HG03159 (cell line): ENCODE measurements at regions not wholly inside any gene's neighbourhood (a gene's known extent, or its start where the extent isn't known, plus 50 kb on each side); places are given as distances from the start of the nearest gene placed in this dataset.

Source experiments
- ATAC-seq: cut with Tn5 transposase; IDR thresholded peaks from one replicate; pipeline ENCODE4 v1.9.1; 2021; ENCODE audit warnings: mild to moderate bottlenecking, moderate library complexity; ENCODE audit not compliant: unreplicated experiment

DNA sequence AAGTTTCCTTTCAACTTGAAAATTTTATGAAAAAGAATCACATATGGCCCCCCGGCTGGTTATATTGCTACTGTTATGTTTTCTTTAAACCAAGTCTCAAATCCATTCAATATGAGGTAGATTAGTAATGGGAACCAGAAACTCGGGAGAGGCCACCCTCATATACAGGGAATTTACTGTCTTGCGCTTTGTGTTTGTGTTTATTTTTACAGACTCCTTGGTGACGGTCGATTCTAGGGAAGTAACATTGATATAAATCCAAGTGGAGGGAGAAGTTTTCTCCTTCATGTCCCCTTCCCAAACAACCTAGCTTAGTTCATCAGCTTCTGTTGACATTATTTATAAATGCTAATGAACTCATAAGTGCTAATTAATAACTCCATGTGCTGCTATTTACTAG, 163.5 kb upstream of the LMO4 start:
- ATAC-seq, result no peak

DNA sequence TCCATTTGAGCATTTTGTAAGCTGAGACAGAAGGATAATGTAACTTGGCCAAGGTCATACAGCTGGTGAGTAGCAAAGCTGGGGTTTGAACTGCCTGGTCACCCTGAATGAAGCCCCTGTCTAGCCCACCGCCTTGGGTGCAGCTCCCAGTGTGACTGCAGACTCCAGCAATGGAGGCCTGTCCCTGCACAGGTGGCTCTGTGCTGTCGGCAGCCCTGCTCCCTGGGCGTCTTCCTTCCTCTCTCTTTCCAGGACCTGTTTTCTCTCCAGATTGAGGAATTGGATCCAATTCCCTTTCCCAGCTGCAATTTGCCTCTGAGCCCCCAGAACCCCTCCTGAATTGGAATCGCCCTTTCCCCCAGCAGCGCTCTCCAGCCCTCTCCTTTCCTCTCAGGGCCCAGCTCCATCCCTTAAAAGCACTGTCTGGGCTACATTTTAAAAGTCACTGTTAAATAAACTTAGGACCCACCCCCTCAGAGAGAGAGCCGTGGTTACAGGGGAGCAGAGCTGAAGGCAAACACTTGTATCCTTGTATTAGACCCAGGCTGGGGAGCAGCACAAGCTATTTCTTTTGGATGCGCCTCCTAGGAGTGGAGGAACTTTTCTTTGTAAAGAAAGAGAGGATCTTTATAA, 161.4 kb upstream of the LMO4 start:
- no peak for ATAC-seq

DNA sequence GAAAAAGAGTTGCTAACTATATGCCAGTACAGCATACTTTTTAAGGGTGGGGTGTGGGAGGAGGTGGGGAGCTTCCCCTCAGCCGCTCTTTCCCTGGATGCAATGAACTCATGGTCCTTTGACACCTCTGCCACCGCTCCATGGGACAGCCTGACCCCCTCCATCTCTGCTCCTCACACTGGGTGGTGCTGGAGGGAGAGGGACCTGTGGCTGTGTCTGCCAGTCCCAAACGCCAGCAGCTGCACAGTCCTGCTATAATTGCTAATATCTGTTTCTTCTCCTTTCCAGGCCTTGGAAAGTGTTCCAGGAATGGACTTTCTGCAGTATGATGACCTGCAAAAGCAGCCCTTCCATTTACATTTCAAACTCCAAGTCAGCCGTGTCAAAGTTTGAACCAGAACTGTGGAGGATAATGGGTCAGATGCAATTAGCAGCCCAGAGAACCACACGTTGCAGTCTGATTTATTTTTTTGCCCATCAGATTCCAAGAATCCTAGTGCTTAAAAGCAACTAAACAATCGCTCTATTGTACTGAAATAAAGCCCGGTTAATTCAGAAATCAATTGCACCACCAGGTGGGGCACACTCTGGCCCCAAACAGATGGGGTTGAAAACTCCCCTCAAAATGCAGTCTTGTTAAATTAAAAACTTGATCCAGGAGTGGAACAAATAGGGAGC, 160.7 kb upstream of the LMO4 start:
- ATAC-seq, result no peak

DNA sequence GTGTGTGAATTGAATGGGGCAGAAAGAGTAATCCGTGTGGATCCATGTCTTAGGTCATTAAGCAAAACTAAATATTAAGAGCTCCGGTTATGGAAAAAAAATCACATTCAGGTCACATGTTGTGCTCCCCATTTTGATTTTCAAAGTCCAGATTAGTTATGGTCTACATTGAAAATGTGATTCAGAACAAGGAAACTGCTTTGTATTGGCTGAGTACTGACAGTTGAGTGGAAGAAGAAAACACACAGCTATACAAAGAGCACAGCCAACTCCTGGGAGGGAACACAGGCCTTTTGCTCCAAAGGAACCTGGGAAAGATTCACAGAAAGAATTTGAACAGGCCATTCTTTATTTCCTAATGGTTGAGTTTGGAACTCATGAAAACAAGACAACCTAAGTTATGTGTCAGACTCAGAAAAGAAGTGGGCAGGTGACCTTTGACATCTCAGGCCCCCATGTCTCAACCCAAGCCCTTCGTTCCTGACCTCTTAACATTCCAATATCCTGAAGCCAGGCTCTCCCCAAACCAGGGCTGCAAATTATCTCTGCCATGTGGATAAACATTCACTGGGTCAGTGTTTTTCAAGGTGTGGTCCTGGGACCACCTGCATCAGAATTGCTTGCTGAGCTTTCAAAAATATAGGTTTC, 159.3 kb upstream of the LMO4 start:
- ATAC-seq, result no peak

DNA sequence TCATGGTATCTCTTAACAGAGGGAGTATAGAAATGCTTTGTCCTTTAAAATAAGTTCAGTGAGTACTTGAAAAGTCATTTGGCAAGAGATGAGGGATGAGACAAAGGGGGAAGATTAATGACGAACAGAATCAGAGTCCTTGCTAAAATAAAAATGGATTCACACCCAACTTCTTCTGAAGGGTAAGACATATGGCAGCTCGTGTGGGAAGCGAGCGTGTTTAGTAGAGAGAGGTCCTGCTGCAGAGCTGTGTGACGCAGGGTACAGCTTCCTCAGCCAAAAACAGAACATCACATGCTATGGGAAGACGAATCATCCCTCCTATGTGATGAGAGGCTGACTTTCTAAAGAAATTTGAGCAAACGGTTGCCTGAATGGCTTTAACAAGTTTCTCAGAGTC, 158.5 kb upstream of the LMO4 start:
- ATAC-seq, result no peak

DNA sequence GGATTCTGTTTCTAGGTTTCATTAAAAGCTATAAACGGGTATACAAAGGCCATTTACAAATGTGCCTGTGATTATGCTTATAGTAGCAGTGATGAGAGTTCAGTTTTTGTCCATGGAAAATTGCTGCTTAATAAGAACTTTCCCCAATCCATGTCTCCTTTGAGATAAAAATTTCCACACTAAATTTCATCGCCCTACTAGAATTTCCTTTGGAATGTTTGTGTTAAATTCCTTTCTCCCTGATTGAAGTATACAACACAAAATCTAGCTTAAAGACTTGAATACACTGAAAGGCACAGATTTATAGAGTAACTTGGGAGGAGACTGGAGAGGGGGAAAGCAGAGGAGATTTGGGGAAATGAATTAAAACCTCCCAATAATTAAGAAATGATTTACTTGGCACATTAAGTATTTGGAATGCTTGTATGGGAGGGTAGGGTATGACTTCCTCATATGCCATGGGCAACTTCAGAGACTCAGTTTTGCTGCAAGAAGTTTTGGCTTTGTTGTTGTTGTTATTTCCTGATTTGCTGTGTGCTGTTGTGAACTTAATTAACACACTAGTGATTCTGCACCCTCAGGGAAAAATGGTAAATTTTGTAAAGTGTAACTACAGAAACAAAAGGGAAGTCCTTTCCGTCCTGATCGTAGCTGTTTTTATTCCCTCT, 157.6 kb upstream of the LMO4 start:
- ATAC-seq, result no peak

DNA sequence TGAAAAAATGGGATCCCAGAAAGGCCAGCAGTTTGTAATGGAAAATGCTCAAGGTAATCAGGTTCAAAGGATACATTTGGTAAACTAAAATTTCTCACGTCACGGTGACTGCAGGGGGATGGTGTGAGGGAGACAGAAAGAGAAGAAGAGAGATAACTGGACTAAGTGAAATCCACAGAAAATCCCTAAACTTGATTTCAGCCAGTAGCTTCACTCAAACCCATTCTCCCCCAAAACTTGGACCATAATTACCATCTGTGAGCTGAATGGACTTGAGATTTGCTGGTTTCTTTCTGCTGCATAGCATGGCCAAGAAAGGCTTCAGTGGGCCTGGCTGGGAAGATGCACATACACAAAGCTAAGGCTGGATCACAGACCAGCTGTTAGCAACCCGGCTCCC, 155.4 kb upstream of the LMO4 start:
- ATAC-seq, result no peak

DNA sequence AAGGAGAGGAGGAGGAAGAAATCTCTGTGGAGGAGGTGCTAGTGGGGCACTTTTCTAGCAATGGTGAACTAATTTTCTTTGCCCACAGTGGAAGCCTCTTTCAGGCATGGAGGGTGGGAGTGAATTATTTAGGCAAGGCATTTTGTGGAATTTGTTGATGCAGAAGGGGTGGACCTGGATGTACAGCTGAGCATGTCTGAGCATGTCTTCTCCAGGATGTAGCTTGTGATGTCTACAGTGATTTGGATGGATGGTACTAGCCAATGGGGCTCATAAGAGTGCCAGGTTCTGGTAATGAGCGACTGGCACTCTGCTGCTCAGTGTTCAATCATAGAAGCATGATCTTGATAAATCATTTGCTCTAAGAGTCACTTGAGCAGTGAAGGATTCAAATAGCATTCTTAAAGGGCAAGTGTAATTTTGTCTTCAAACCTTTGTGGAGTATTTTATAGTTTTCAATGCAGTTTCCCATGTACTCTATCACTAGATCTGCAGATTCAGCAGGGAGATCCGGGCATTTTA, 153.9 kb upstream of the LMO4 start:
- ATAC-seq, result no peak

DNA sequence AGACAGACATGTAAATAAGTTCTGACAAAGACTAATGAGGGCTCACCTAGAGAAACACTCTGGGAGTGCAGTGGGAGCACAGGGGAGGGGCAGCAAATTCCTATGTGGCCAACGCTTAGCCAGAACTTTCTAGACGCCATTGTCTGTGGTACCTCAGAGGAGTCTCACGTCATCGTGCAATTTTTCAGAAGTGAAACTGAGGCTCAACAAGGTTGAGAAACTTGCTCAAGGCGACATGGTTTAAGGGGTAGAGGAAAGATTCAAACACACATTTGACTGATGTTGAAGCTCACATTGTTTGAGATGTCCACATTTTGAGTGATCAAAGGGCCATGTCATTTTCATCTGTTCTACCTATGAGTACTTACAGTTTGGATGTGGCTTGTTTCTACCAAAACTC, 152.6 kb upstream of the LMO4 start:
- no peak for ATAC-seq

DNA sequence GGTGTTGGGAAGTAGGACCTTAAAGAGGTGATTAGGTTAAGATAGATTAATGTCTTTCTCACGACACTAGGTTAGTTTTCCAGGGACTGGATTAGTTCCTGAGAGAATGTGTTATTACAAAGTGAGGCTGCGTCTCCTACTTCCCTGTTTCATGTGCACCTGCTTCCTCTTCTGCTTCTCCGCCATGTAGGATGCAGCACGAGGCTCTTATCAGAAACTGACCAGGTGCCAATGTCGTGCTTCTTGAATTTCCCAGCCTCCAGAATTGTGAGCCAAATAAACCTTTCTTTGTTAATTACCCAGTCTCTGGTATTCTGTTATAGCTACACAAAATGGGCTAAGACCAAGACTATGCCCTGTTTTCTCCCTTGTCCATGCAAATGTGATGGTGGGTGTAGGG, 152.2 kb upstream of the LMO4 start:
- ATAC-seq, result no peak

DNA sequence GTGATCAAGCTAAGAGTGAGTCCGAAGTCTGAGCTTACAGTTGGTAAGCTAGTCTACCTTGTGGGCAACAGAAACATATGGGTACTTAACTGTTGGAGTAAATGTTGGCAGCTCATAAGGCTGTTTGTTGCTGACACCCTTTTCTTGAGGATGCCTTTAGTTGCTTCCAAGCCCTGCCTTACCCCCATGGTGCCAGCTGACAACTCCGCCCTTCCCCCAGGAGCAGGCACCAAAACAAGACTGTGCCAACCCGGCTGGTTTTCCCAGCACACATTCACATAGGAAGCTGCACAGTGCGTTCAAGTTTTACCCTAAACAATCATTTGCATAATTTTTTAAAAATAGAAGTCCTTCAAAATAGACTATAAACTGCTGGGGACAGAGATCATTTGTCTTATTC, 150.2 kb upstream of the LMO4 start:
- no peak for ATAC-seq

DNA sequence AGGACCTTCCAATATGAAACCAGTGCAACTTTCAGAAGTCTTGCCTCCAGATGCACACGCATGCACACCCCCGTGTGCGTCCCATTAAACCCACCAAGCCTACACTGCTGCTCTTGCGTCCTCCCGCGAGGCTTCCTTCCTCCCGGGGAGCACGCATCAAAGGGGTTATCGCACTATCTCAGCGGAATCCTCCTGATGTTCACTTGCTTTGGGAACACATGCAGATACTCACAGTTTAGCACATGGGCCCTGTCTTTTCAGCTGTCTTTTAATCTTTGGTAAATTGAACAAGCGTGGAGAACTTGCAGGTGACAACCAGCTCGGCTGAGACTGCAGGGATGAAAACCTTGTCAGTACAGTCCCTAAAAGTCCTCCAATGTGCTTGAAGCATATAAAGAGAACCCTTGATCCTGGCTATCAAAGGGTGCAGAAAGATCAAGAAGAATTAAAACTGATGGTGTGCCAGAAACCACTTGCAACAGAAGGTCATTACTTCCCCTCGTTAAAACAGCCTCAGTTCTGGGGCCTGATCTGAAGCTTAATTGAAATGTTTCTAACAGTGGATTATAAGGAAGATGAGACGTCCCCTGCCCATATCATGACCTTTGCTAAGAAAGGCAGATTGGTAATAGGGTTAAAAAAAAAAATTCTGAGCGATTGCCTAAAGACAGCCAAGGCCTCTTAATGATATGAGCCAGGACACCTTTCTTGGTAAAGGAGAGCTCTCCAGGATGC, 149.4 kb upstream of the LMO4 start:
- no peak for ATAC-seq

DNA sequence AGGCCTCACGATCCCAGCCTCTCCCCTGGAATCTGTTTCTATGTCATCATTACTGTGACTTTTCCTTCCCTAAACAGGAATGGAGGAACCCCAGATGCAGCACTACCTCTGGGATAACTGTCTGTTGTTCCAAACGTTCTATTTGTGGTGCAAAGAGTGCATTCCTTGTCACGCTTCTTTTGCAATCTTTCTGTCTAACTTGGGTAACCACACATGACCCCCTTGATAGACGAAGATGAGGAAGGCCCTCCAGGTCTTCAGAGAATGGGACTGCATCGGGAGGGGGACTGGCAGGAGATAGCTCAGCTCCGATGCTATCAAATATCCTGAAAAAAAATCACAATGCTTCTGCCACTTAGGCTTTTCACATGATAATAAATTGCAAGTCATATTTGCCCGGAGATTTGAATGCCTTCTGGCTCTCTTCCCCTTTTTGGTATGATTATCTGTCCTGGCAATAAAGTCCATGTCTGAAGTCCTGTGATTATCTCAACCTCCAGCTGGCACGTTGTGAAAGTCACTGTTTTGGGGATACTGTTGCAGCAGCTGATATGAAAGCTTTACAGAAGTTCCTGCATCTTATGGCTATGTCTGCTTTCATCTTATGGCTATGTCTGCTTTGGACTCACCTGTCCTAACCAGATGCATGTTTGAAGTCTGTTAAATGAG, 148.7 kb upstream of the LMO4 start:
- ATAC-seq, result no peak

DNA sequence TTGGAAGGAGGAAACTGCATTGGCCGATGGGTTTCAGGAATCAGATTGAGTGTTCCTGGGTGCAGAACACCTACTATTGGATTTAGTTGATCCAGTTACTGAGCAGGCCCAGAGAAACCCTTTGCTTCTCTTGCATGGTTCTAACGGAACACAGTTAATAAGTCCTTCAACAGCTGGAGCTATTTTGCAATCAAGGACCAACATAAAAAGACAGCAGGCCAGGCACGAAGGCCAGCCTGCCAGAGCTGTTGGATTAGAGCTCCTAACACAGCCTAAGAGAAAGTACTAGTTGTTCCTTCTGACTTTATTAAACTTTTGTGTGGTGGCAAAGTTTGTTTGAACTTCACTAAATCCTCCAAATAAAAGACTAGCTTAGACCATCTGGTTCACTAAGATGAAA, 148.0 kb upstream of the LMO4 start:
- ATAC-seq, result no peak

DNA sequence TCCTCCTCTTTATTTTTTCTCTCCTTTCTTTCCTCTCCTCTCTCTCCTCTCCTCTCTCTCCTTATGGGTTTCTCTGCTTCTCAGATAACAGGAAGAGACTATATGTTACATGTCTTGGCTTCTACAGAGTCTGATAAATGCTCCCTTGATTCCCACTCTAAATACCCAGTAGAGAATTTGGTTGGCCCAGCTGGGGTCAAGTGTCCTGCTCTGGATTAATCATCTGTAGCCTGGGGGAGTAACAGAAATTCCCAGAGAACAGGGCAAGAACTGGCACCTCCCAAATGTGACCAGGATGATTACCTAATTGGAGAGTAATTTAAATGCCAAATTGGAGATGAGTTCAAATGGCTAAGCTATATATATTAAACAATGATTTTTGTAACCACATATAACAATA, 146.1 kb upstream of the LMO4 start:
- no peak for ATAC-seq

DNA sequence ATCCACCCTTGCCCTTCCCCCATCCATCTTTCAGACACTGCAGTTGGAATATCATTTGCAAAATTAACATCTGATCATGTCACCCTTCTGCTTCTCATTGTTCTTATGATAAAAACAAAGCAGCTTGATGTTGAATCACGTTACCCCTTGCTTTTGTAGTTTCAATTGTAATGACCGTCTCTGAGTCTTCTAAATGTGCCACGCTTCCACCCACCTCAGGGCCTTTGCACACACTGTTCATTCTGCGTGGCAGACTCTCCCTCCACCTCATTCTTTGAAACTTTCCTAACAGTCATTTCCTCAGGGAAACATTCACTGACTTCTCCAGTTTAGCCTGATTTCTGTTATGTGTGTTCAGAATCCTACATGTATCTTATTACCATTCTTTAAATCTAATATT, 143.6 kb upstream of the LMO4 start:
- ATAC-seq, result no peak

DNA sequence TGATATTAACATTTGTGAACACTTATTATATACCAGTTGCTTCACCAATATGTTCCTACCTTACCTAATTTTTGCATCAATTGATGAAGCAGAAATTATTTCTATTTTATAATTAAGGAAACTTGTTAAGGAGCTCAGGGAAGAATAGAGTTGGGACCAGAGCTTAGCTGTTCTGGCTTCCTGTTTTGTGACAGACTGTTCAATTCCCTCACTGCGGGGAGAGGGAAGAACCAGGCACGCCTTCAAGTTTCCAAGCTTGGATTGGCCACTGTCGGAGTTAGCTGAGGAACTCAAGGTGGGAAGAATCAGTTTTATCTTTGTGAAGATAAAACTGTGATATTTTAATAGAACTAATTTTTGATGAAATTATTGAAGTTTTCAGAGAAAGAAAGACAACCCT, 142.3 kb upstream of the LMO4 start:
- ATAC-seq, result no peak

DNA sequence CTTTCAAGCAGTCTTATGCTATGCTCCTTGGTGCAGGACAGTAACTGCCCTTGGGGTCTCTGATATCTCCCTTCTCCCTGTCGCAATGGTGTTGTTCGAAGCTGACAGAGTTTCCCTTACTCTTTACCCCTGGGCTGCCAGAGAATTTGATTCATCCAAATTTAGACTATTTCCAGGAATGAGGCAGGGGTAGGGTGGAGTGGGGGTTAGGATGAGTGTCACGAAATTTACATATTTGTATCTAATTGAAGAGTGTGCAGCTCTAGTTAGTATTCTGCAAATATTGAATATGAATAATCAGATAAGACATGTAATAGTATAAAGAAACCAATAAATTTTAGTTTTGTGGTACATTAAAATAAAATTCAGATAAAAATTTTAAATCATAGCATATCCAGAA, 140.0 kb upstream of the LMO4 start:
- ATAC-seq, result no peak

DNA sequence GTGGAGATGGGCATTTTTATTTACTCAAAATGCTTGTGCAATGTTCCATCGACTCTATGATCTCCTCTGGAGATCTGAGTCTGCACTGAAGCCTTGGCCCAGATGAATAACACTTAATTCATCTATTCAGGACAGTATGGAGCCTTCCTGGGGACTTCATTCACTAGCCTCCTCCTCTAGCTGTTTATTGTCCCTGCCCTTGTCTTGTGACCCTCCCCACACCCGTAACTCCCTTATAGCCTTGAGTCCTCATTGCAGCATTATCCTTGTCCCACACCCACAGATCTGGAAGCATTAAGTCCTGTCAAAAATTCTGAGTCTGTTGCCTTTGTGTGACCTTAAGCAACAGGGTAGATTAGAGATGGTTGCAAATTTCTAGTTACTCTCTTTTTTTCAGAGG, 138.3 kb upstream of the LMO4 start:
- ATAC-seq, result no peak

DNA sequence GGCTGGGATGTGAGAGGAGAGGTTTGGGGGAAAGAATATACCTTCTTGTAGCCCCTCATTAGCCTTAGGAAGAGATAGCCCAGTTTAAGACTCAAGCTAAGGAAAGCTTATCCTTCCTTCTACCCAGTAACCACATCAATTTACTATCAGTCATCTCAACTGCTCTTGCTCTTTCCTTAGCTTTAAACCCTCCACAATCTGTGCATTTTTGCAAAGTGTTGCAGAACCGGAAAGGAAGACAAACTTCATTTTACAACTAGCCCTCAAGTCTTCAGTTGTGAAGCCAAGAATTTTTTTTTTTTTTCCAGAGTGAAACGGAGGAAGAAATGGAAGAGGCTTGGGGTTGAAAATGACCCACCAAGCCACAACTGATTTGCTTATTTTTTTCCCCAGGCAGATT, 137.0 kb upstream of the LMO4 start:
- no peak for ATAC-seq
